GM19395 (cell line): ENCODE measurements at regions not wholly inside any gene's neighbourhood (a gene's known extent, or its start where the extent isn't known, plus 50 kb on each side); places are given as distances from the start of the nearest gene placed in this dataset.

Experiments
- ATAC-seq: cut with Tn5 transposase; IDR thresholded peaks from one replicate; pipeline ENCODE4 v1.9.1; 2021; ENCODE audit warnings: mild to moderate bottlenecking, moderate library complexity; ENCODE audit not compliant: unreplicated experiment

DNA sequence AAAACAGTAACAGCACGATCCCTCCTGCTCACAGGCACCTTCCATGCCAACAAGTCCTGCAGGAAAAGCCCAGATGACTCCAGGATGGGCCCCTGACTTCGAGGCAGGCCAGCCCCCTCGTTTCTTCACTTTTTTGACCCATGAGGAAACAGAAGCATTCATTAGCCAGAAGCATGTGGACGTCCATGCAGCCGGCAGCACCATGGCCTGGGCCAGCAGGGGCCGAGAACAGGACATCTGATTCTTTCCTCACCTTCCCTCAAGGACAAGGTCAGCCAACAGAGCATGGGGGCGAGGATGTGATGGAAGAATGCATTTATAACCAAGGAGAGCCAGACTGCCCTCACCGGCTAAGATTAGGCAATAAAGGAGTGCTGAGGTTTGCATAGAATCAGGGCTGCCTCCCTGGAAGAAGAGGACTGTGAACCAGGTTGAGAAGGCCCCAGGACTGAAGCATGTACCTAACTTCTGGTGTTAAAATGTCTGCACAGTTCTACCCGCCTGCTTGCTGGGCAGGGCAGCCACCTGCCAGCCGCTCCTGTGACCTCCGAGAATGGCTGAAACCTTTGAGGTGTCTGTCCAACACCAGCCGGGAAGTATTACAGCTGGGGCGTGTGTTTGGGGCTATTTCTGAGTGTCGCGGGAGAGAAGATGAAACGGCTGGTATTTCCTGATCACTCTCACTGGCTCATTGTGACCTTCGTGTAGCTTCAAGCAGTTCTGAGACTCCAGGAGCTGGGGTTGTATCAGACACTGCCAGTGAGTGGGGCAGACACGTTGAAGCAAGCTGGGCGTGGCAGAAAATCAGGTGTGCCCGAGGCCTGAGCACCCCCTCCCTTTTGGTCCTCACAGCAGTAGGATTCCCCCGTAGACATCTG, 94.0 kb upstream of the TNRC6C start:
- no peak for ATAC-seq

- ATAC-seq = no peak
Measured at GRCh38 chr17:77865112-77865611, 93.3 kb upstream of the TNRC6C start.

DNA sequence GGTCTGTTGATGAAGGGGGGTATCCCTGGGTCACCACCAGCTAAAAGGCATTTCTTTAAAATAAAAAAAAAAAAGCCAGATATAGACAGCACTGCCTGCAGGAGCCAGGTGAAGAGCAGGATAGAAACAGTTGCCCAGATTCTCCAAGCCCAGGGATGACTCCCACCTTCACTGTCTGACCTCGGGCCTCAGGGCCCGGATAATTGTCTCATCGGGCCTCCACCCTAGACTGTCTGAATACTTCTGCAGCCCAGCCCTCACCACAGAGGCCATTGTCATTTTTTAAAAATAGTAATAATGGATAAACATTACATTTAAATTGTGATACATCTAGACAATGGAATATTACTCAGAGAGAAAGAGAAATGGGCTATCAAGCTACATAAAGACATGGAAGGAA, 92.8 kb upstream of the TNRC6C start:
- no peak for ATAC-seq

DNA sequence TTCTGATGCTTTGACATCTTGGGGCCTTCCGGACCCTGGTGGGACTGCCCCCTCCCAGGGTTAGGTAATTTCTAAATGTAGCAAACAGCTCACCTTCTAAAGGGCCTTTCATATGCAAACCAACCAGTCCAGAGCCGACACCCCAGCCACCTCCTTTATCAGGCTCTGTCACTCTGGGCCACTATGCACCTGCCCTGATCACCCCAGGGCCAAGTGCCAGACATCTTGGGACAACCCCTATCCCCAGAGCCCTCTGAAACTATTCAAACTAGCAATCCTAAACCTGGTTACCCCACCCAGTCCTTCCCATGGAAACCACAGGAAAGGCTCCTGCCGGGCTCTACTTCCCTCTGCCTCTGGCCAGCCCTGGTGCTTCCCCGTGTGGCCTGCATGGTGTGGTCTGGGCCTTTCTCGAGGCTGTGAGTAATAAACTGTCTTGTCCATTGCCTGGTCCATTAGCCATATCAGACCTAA, 91.2 kb upstream of the TNRC6C start:
- no peak for ATAC-seq

GRCh38 chr17:77867976-77868713, 90.4 kb upstream of the TNRC6C start:
- ATAC-seq = no peak

GRCh38 chr17:77869041-77869599, 89.4 kb upstream of the TNRC6C start:
- peak; percentile 20 for ATAC-seq

GRCh38 chr17:77869665-77870132, 88.8 kb upstream of the TNRC6C start:
- peak; percentile 91 for ATAC-seq

DNA sequence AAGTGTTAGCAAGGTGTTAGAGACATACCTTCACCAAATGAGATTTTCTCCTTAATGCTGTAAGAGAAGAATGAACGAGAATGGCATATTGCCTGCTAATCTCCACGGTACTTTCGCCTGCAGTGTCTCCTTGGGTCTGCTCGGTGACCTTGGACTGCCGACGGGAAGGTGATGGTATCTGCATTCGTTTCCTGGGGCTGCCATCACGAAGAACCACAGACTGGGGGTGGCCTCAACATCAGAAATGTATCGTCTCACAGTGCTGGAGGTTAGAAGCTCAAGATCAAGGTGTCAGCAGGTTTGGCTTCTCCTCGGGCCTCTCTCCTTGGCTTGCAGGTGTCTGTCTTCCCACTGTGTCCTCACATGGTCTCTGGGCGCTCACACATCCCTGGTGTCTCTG, 86.3 kb upstream of the TNRC6C start:
- no peak for ATAC-seq

- no peak for ATAC-seq
Measured at GRCh38 chr17:77872714-77873499, 85.6 kb upstream of the TNRC6C start.

- no peak for ATAC-seq
Measured at GRCh38 chr17:77873500-77874302, 84.8 kb upstream of the TNRC6C start.

- ATAC-seq = no peak
Measured at GRCh38 chr17:77874303-77875050, 84.0 kb upstream of the TNRC6C start.

DNA sequence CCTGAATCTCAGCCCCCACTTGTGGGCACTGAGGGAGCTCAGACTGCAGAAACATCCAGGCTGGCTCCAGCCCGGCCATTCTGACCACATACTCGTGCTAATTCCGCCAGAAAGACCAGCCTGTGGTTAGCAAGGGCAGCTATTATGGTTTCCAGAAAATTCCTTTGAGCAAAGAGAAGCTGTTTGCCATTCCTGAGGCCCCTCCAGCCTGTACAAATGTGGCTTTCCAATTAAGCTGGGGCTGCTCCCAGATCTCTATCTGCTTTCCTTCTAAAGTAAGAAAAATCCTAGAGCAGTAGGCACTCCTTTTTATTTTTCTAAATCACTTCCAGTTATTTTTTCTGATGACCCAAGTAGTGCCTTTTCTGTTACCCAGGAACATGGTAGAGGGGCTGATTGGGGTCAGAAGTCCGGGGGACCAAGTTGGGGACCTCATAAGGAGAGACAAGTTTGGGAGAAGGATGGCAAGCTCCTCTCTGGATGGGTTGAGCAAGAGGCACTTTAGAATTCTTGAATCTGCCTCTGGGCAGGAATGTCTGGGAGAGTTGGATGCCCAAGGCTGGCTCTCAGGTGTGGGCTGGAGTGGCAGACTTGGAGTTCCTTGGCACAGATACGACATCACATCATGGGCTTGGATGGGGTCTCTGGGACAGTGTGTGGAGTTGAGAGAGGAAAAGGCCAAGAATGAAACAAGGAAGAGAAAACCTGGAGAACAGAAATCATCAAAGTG, 83.3 kb upstream of the TNRC6C start:
- ATAC-seq = no peak

DNA sequence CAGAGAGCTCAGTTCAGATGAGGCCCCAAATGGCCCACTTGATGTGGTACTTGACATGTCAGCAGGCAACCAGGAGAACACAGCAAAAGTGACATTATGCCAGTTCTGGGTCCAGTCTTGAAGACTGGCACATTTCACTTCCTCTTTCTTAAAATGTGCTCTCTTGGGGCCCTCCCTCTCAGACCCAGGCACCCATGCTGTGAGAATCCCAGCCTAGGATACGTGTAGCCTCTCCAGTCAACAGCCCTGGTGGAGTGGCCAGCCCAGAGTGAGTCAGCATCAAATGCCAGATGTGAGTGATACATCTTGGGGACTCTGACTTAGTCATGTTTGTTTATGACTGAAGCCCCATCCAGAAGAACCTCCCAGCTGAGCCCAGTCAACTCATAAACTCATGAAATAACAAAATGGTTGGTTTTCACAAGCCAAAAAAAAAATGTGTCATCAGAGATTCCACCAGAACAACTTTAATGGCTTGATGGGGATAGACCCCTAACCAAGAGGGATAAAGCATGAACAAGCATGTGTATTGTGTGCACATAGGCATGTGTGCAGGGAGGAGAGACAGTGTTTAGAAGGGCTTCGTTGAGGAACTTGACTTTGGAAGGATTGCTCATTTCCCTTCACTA, 82.5 kb upstream of the TNRC6C start:
- ATAC-seq = no peak

DNA sequence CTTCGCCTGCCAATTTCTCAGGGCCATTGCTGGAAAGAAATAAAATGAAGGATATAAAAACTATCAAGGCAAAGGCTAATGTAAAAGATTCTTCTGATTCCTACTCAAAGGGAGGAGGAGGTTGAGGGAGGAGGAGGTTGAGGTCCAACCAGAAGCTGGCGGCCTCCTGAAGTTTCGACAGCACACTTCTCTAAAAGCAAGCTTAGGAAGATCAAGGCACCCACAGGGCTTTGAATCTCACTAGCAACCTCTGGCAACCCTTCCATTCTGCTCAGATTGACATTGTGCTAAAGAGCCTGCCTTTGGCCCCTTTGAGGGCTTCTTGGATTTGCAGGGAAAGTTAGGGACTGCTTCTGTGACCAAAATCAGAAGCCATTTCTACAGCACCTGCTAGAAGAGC, 81.5 kb upstream of the TNRC6C start:
- ATAC-seq = no peak

DNA sequence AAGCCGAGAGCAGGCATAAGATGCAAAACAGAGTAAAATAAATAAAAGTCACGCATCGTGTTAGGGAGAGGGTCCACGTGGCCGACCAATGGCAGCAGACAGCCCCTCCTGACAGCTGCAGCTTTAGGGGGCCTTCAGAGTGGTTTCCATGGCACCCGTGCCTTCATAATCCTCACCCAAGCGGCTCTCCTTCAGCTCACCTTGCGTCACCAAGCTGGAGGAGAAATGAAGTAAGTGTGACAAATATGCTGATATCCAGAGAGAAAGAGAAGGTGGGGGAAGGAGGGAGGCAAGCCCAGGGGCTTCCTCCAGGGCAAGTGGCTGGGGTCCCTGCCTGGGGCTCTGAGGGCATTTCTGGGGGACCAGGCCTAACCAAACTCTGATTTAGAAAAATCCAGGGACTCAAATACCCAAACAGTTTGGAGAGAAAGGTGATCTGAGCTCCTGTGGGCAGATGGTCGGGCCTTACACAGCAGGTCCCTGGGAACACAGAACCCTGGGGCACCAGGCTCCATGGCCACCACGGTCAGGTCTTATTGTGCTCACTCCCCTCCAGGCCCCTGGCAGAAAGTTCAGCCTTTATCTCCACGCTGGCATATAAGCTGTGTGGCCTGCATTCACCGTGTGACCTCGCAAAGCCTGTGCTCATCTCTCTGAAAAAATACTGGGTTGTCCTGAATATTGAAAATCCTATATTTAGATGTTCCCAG, 80.7 kb upstream of the TNRC6C start:
- ATAC-seq = no peak

DNA sequence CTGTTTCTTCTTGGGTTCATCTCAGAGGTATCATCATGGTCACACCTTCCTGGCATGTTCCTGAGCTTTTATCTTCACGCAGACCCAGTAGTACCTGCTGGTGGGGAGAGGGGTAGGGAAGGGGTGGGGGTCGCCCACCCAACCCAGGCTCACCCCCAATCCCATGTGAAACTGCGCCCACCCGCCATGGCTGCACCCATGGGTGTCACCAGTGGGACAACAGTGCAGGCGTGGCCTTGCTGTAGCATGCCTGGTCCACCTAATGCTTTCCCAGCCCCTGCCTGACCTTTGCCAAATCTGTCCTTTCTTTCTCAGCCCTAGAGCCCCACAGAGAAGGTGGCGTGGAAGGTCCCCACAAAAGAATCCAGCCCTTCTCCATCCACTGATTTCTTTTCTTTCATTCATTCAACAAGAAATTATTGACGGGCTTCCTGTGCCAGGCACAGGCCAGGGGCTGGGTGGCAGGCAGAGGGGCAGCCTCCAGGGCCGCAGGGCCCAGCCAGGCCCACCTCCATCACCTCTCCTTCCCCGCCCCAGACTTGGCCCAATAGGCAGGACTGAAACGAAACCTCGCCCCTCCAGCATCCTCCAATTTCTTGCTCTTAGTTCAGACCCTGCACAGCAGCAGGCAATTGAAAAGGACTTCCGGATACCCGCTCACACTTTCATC, 79.1 kb upstream of the TNRC6C start:
- no peak for ATAC-seq

DNA sequence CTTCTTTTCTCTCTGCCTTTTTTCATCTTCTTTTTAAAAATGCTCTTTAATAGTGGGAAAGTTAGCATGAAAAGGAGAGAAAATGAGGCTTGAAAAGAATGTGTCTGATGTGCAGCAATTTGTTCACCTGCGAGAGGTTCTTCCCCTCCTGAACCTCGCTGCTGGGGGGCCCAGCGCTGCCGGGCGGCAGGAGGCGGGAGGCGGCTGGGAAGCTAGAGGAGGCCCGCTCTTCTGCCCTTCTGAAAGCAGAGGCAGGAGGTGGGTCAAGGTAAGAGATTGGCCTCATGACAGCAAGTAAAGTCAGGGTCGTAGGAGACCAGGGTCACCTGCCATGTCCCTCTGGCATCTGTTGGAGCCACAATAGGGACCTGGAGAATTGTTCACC, 78.6 kb upstream of the TNRC6C start:
- ATAC-seq = no peak
